Gastrocnemius medialis (tissue), 4 donors: ENCODE measurements at regions not wholly inside any gene's neighbourhood (a gene's known extent, or its start where the extent isn't known, plus 50 kb on each side); places are given as distances from the start of the nearest gene placed in this dataset.

Experiments
- ATAC-seq, 2 donors: fragments of 150-250 bp; one replicate each; pipeline ENCODE4 v1.9.1; 2016
- DNase-seq, 2 donors: peaks; one replicate each; pipeline ENCODE4 v3.0.0-alpha.2; 2019
- H3K27ac ChIP-seq, 4 donors: fragments of 200-600 bp; sonication (generic); 1 replicate in 1 of 4; 2 replicates in 3 of 4; pipeline ENCODE4 v1.5.1; 2016 to 2018; ENCODE audit warnings: mild to moderate bottlenecking in 2 of 4, moderate library complexity in 1 of 4
- H3K27me3 ChIP-seq, 3 donors: fragments of 200-600 bp; sonication (generic) in 2 of 3; 1 replicate in 1 of 3; 2 replicates in 2 of 3; pipeline versions ENCODE4 v1.5.1 to v1.6.0; 2016 to 2019; ENCODE audit warnings: mild to moderate bottlenecking in 1 of 3, moderate library complexity in 1 of 3
- H3K36me3 ChIP-seq, 2 donors: fragments of 200-600 bp; sonication (generic) in 1 of 2; one replicate each; pipeline ENCODE4 v1.5.1; 2017 to 2018
- H3K4me1 ChIP-seq, 2 donors: fragments of 200-600 bp; sonication (generic) in 1 of 2; one replicate each; pipeline ENCODE4 v1.5.1; 2016 to 2017; ENCODE audit warnings: mild to moderate bottlenecking in 2 of 2
- H3K4me3 ChIP-seq, 4 donors: fragments of 200-600 bp; sonication (generic) in 3 of 4; 1 replicate in 1 of 4; 2 replicates in 3 of 4; pipeline ENCODE4 v1.5.1; 2016 to 2019; ENCODE audit warnings: mild to moderate bottlenecking in 2 of 4
- H3K9me3 ChIP-seq, 3 donors: fragments of 200-600 bp; sonication (generic) in 2 of 3; 1 replicate in 1 of 3; 2 replicates in 2 of 3; pipeline ENCODE4 v1.5.1; 2016 to 2019
- POLR2A ChIP-seq, 2 donors: fragments of 450-650 bp; IDR thresholded peaks; one replicate each; pipeline ENCODE4 v1.6.1; 2017; ENCODE audit warnings: antibody characterized with exemption in 2 of 2, mild to moderate bottlenecking in 2 of 2, moderate library complexity in 2 of 2
- in situ Hi-C, 4 donors: fragments of 200-750 bp; cut with MboI; loops; one replicate each; pipeline versions ENCODE4 v1.15.0 to v1.8.0; 2017; ENCODE audit warnings: low sequenced_read_pairs in 4 of 4
- intact Hi-C: fragments of 100-400 bp; cut with DNase I; formaldehyde crosslinking; loops from one replicate; pipeline ENCODE4 v1.15.1; 2023; ENCODE audit warnings: low total_unique reads
- TF ChIP-seq, protein P1 (sequence below), 5 experiments: fragments of 450-650 bp in 3 of 5; fragments of 200-600 bp in 2 of 5; sonication (generic) in 2 of 5; IDR thresholded peaks in 4 of 5; conservative IDR thresholded peaks in 1 of 5; 1 replicate in 4 of 5; 2 replicates in 1 of 5; pipeline ENCODE4 v1.5.1; 2016 to 2019; ENCODE audit warnings: antibody characterized with exemption in 5 of 5, mild to moderate bottlenecking in 3 of 5, moderate library complexity in 3 of 5

DNA sequence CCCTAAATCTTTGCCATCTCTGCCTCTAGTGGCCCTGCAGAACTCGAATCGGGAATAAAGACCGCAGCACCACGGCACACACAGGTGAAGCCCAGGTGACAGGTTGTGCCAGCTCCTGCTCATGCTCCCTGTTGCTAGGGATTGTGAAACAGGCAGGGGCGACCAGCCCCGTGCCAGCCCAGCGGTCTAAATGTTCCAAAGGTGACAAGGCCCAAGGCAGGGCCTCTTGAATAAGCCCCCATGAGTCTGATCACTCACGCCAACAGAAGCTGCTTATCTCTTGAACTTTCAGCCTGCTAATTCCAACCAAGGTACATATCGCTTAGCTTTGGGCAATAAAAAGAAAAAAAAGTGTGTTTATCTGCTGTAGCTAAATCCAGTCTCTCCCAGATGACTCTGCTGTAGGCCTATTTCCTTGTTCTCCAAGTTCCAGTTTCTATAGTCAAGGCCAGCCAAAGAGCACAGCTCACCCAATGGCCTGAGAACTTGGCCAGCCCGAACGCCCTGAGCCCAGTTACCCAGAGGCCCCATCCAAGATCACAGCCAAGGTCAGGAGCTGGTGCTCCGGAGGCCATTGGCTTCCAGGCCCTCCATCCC, 191.1 kb upstream of the GPR12 start:
- in situ Hi-C loops (no loop called here), intact Hi-C loops (no loop called here)
- Histone ChIP-seq H3K27ac (no peak overlapping the region), H3K4me3 (no peak overlapping the region), H3K4me1 (no peaks in the 10 kb centered on the region), H3K36me3 (no peaks in the 10 kb centered on the region), H3K27me3 (no peaks in the 10 kb centered on the region), H3K9me3 (no peaks in the 10 kb centered on the region)
- ATAC-seq (no peak), DNase-seq (no peak)
- no peak for TF ChIP-seq POLR2A (IDR thresholded peaks at IDR 0.05)
- TF ChIP-seq, protein P1, sequence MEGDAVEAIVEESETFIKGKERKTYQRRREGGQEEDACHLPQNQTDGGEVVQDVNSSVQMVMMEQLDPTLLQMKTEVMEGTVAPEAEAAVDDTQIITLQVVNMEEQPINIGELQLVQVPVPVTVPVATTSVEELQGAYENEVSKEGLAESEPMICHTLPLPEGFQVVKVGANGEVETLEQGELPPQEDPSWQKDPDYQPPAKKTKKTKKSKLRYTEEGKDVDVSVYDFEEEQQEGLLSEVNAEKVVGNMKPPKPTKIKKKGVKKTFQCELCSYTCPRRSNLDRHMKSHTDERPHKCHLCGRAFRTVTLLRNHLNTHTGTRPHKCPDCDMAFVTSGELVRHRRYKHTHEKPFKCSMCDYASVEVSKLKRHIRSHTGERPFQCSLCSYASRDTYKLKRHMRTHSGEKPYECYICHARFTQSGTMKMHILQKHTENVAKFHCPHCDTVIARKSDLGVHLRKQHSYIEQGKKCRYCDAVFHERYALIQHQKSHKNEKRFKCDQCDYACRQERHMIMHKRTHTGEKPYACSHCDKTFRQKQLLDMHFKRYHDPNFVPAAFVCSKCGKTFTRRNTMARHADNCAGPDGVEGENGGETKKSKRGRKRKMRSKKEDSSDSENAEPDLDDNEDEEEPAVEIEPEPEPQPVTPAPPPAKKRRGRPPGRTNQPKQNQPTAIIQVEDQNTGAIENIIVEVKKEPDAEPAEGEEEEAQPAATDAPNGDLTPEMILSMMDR (IDR thresholded peaks at IDR 0.05 in 4 of 5, conservative IDR thresholded peaks at IDR 0.05 in 1 of 5) = no peak

DNA sequence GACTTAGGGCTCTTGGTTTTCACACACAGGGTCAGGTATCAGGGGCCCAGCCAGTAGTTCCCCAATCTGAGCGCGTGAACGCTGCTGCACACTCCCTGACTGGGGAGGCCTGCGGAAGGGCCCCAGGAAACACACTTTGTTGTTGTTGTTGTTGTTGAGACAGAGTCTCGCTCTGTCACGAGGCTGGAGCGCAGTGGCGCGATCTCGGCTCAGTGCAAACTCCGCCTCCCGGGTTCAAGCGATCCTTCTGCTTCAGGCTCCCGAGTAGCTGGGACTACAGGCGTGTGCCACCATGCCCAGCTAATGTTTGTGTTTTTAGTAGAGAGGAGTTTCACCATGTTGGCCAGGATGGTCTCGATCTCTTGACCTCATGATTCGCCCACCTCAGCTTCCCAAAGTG, 190.4 kb upstream of the GPR12 start:
- intact Hi-C loops (no loop called here), in situ Hi-C loops (no loop called here)
- Histone ChIP-seq H3K27ac (no peak overlapping the region), H3K4me3 (no peak overlapping the region), H3K27me3 (no peaks in the 10 kb centered on the region), H3K36me3 (no peaks in the 10 kb centered on the region), H3K4me1 (no peaks in the 10 kb centered on the region), H3K9me3 (no peaks in the 10 kb centered on the region)
- DNase-seq (no peak), ATAC-seq (no peak)
- TF ChIP-seq, protein P1 (IDR thresholded peaks at IDR 0.05 in 4 of 5, conservative IDR thresholded peaks at IDR 0.05 in 1 of 5) = no peak
- TF ChIP-seq POLR2A (IDR thresholded peaks at IDR 0.05) = no peak

DNA sequence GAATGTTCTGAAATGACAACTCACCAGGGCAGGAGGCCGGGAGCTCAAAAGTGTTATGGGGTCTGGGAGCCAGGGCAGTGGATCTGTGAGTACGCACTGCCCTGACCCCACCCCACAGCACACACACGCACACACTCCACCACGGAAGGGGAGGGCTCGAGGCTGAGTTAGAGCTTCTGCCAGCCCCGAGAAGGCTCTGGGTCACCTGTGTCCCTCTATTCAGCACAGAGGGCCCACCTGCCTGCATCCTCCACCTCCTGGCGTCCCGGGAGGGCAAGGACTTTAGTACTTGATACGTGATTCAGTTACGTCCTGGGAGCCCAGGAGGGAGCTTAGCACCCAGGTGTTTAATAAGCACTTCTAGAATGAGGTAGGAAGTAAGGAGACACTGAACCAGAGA, 190.0 kb upstream of the GPR12 start:
- H3K36me3 ChIP-seq = no peaks in the 10 kb centered on the region
- no peaks in the 10 kb centered on the region for H3K27me3 ChIP-seq
- TF ChIP-seq, protein P1 (IDR thresholded peaks at IDR 0.05 in 4 of 5, conservative IDR thresholded peaks at IDR 0.05 in 1 of 5) = no peak
- no peak for TF ChIP-seq POLR2A (IDR thresholded peaks at IDR 0.05)
- H3K4me3 ChIP-seq = no peak overlapping the region
- intact Hi-C loops = no loop called here
- H3K27ac ChIP-seq = no peak overlapping the region
- in situ Hi-C loops = no loop called here
- DNase-seq (no peak), ATAC-seq (no peak)
- H3K4me1 ChIP-seq = no peaks in the 10 kb centered on the region
- no peaks in the 10 kb centered on the region for H3K9me3 ChIP-seq

DNA sequence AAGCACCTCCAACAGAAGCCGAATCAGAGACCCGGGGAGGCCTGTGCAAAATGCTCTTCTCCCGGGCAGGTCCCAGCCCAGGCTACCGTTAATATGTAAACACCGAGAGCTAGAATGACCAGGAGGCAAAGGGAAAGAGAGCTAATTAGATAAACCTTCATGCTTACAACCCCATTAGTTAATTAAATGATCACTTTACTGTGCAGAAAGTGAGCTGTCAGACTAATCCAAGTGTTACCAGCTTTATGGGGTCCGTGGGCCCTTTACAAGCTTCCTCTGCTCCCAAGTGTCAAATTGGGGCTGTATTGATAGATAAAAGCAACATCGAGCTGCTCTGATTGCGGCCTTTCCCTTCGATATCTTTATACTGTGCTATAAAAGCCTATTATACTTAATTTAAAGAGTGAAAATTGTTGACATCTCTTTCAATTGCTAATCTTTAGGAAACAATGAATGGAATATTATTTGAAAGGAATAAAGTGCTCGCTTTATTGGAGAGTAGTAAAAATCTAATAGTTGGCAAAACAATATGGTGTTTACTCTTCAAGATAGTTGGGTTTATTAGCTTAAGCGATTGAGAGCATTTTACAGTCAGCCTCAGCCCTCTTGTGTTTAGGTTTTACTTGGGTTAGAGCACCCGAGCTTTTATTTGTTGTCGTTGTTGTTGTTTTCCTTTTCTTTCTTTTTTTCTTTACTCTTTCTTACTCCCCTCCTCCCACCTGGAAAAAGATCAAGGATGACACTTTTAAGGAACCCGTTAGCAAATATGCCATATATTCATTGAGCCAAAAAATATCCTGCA, 189.3 kb upstream of the GPR12 start:
- Histone ChIP-seq H3K4me3 (no peak overlapping the region), H3K4me1 (no peaks in the 10 kb centered on the region), H3K36me3 (no peaks in the 10 kb centered on the region), H3K9me3 (no peaks in the 10 kb centered on the region), H3K27ac (no peak overlapping the region), H3K27me3 (no peaks in the 10 kb centered on the region)
- no peak for TF ChIP-seq POLR2A (IDR thresholded peaks at IDR 0.05)
- TF ChIP-seq, protein P1 (IDR thresholded peaks at IDR 0.05 in 4 of 5, conservative IDR thresholded peaks at IDR 0.05 in 1 of 5) = no peak
- in situ Hi-C loops (loop anchor here (25.0 kb wide), 3 partner anchors 238 to 788 kb away; no protein-coding TSS in a partner anchor), intact Hi-C loops (no loop called here)
- ATAC-seq = no peak
- no peak for DNase-seq
